Mammary epithelial cell (primary cell): ENCODE measurements at regions not wholly inside any gene's neighbourhood (a gene's known extent, or its start where the extent isn't known, plus 50 kb on each side); places are given as distances from the start of the nearest gene placed in this dataset.

Experiments used
- CTCF ChIP-seq, 2 donors: IDR thresholded peaks in 1 of 2; conservative IDR thresholded peaks in 1 of 2; 2 replicates each; pipeline ENCODE4 v1.5.1; 2011 to 2012; ENCODE audit warnings: inconsistent platforms in 2 of 2, low read length in 2 of 2, mild to moderate bottlenecking in 2 of 2, control low read depth in 1 of 2, low read depth in 1 of 2; ENCODE audit not compliant: insufficient read depth in 1 of 2; ENCODE audit errors: extremely low read depth in 1 of 2
- EZH2 ChIP-seq: IDR thresholded peaks from 2 replicates; pipeline ENCODE4 v1.6.1; 2012; ENCODE audit warnings: low read length, inconsistent platforms, borderline replicate concordance

- no peak for TF ChIP-seq CTCF (conservative IDR thresholded peaks at IDR 0.05 in 1 of 2, IDR thresholded peaks at IDR 0.05 in 1 of 2; ENCODE audit: extremely low read depth in 1 of 2, insufficient read depth in 1 of 2, low read depth in 1 of 2, low read length in 2 of 2)
- TF ChIP-seq EZH2 = no peak
Measured at GRCh38 chr12:42815068-42815467, 225.5 kb upstream of the PRICKLE1 start.
